B cell (primary cell): ENCODE measurements at regions not wholly inside any gene's neighbourhood (a gene's known extent, or its start where the extent isn't known, plus 50 kb on each side); places are given as distances from the start of the nearest gene placed in this dataset.

Experiments used
- ATAC-seq: fragments of 200-7000 bp; cut with Tn5 transposase; one replicate; pipeline ENCODE4 v1.10.0; 2021; ENCODE audit warnings: low read depth, mild to moderate bottlenecking, moderate number of reproducible peaks, moderate library complexity
- CTCF ChIA-PET: fragments of 350-600 bp; sonication (Branson Sonifier 250); formaldehyde crosslinking; loops from one replicate; lab custom pipeline; 2021; ENCODE audit warnings: antibody characterized with exemption, inconsistent platforms; lab: Charles Lee
- POLR2A ChIA-PET: fragments of 350-600 bp; sonication (Branson Sonifier 250); formaldehyde crosslinking; loops from one replicate; lab custom pipeline; 2021; ENCODE audit warnings: antibody characterized with exemption; lab: Charles Lee
- DNase-seq: peaks from one replicate; pipeline ENCODE4 v3.0.0; 2013
- H2AFZ ChIP-seq: 2 replicates; pipeline ENCODE4 v1.6.1; 2012; ENCODE audit warnings: mild to moderate bottlenecking, low read depth, low read length; ENCODE audit not compliant: insufficient read depth, poor library complexity, severe bottlenecking
- H3K27ac ChIP-seq, 2 donors: 1 replicate in 1 of 2; 2 replicates in 1 of 2; pipeline ENCODE4 v1.5.1; 2012 to 2013; ENCODE audit warnings: low read length in 2 of 2, mild to moderate bottlenecking in 2 of 2, moderate library complexity in 1 of 2
- H3K27me3 ChIP-seq, 4 experiments: fragments of 200-600 bp in 1 of 4; sonication (generic) in 1 of 4; replicated peaks in 1 of 4; 1 replicate in 2 of 4; 2 replicates in 2 of 4; pipeline versions ENCODE4 v1.6.1 to v1.7.0; 2013 to 2016; ENCODE audit warnings: low read length in 3 of 4, mild to moderate bottlenecking in 2 of 4, mixed read lengths in 1 of 4, moderate library complexity in 1 of 4; ENCODE audit not compliant: insufficient read depth in 4 of 4, control insufficient read depth in 3 of 4; ENCODE audit errors: control extremely low read depth in 1 of 4
- H3K36me3 ChIP-seq, 2 experiments: replicated peaks in 1 of 2; 1 replicate in 1 of 2; 2 replicates in 1 of 2; pipeline versions ENCODE4 v1.6.1 to v1.7.1; 2013; ENCODE audit warnings: low read length in 1 of 2; ENCODE audit not compliant: insufficient read depth in 2 of 2, control insufficient read depth in 1 of 2; ENCODE audit errors: control extremely low read depth in 1 of 2, extremely low read depth in 1 of 2
- H3K4me1 ChIP-seq, 2 donors: fragments of 200-600 bp in 1 of 2; sonication (generic) in 1 of 2; 1 replicate in 1 of 2; 2 replicates in 1 of 2; pipeline versions ENCODE4 v1.5.1 to v1.6.1; 2013 to 2017; ENCODE audit warnings: low read length in 2 of 2; ENCODE audit not compliant: control insufficient read depth in 2 of 2, insufficient read depth in 2 of 2
- H3K4me2 ChIP-seq: replicated peaks from 2 replicates; pipeline ENCODE3; 2012; ENCODE audit warnings: mild to moderate bottlenecking, low read depth, low read length; ENCODE audit not compliant: poor library complexity, severe bottlenecking
- H3K4me3 ChIP-seq, 5 experiments: fragments of 200-600 bp in 1 of 5; sonication (generic) in 1 of 5; 1 replicate in 3 of 5; 2 replicates in 2 of 5; pipeline versions ENCODE4 v1.5.1 to v1.7.0; 2011 to 2016; ENCODE audit warnings: low read length in 4 of 5, mild to moderate bottlenecking in 4 of 5, low read depth in 2 of 5, control low read depth in 1 of 5, moderate library complexity in 1 of 5; ENCODE audit not compliant: insufficient read depth in 1 of 5; ENCODE audit errors: control extremely low read depth in 1 of 5, extremely low read depth in 1 of 5
- H3K79me2 ChIP-seq: fragments of 200-600 bp; sonication (generic); one replicate; pipeline ENCODE4 v1.6.0; 2016; ENCODE audit warnings: low read length; ENCODE audit not compliant: control insufficient read depth, insufficient read depth
- H3K9ac ChIP-seq: fragments of 200-600 bp; sonication (generic); 2 replicates; pipeline ENCODE4 v1.6.1; 2017; ENCODE audit warnings: mild to moderate bottlenecking, low read length, moderate library complexity
- H3K9me3 ChIP-seq, 3 donors: one replicate each; pipeline versions ENCODE4 v1.6.1 to v1.7.1; 2013; ENCODE audit warnings: low read length in 2 of 3; ENCODE audit not compliant: control insufficient read depth in 2 of 3, insufficient read depth in 1 of 3; ENCODE audit errors: control extremely low read depth in 1 of 3
- H4K20me1 ChIP-seq: 2 replicates; pipeline ENCODE4 v1.6.0; 2012; ENCODE audit warnings: mild to moderate bottlenecking, low read length; ENCODE audit not compliant: insufficient read depth, control insufficient read depth, poor library complexity, severe bottlenecking
- H3K27ac Mint-ChIP-seq: one replicate; pipeline ENCODE4 v1.8.0; 2021; ENCODE audit warnings: mixed read lengths
- H3K27me3 Mint-ChIP-seq: one replicate; pipeline ENCODE4 v1.8.0; 2021; ENCODE audit warnings: mixed read lengths
- H3K4me1 Mint-ChIP-seq: one replicate; pipeline ENCODE4 v1.8.0; 2021; ENCODE audit warnings: mixed read lengths
- H3K4me3 Mint-ChIP-seq: one replicate; pipeline ENCODE4 v1.8.0; 2021; ENCODE audit warnings: mixed read lengths
- H3K9me3 Mint-ChIP-seq: one replicate; pipeline ENCODE4 v1.8.0; 2022; ENCODE audit warnings: mixed read lengths; ENCODE audit not compliant: insufficient read depth
- CTCF ChIP-seq: fragments of 200-600 bp; IDR thresholded peaks from one replicate; pipeline ENCODE4 v1.8.0; 2022; ENCODE audit warnings: antibody characterized with exemption, mild to moderate bottlenecking
- EZH2 ChIP-seq: IDR thresholded peaks from 2 replicates; pipeline ENCODE4 v1.6.1; 2012; ENCODE audit warnings: borderline replicate concordance, low read depth, mild to moderate bottlenecking, moderate library complexity, low read length; ENCODE audit not compliant: insufficient read depth, poor library complexity, severe bottlenecking
- WGBS: methylation state at CpG from one replicate; pipeline ENCODE4 v1.1.5; 2013; ENCODE audit warnings: missing lambda C conversion rate; ENCODE audit not compliant: insufficient coverage; 5-methylcytosine and 5-hydroxymethylcytosine counted together
- intact Hi-C: fragments of 100-400 bp; cut with micrococcal nuclease; formaldehyde crosslinking; loops from one replicate; pipeline ENCODE4 v1.10.0; 2022

- no peak for DNase-seq
- Histone ChIP-seq H3K79me2 (no peaks in the 10 kb centered on the region), H3K27me3 (no peaks in the 10 kb centered on the region), H3K4me1 (no peaks in the 10 kb centered on the region), H4K20me1 (no peaks in the 10 kb centered on the region), H3K36me3 (no peaks in the 10 kb centered on the region), H3K27ac (no peak overlapping the region), H3K4me3 (no peak overlapping the region), H3K9ac (no peak overlapping the region), H2AFZ (no peak overlapping the region), H3K9me3 (peaks cover 0 to 37% (median 10%) of the 10 kb centered on the region in 3 donors), H3K4me2 (no peak overlapping the region)
- H3K9me3 Mint-ChIP-seq, result peaks cover 6% of the 10 kb centered on the region
- H3K27me3 Mint-ChIP-seq, result peaks cover 2% of the 10 kb centered on the region
- ChIA-PET CTCF (no interaction called here), POLR2A (no interaction called here)
- no peaks in the 10 kb centered on the region for H3K4me1 Mint-ChIP-seq
- ATAC-seq, result no peak
- intact Hi-C loops, result no loop called here
- H3K4me3 Mint-ChIP-seq, result no peak overlapping the region
- H3K27ac Mint-ChIP-seq, result no peak overlapping the region
- 93% methylated on average over 5 of the region's 5 CpGs for WGBS
- no peak for TF ChIP-seq CTCF
- TF ChIP-seq EZH2, result no peak
Measured at GRCh38 chr14:101171650-101172049, 268.1 kb upstream of the RTL1 start.

GRCh38 chr14:101173698-101174521, 270.4 kb upstream of the RTL1 start:
- Histone ChIP-seq H3K27ac (no peak overlapping the region), H3K36me3 (no peaks in the 10 kb centered on the region), H3K27me3 (no peaks in the 10 kb centered on the region), H4K20me1 (no peaks in the 10 kb centered on the region), H3K4me1 (no peaks in the 10 kb centered on the region), H3K4me2 (no peak overlapping the region), H3K9ac (no peak overlapping the region), H3K9me3 (peaks cover 0 to 30% (median 0%) of the 10 kb centered on the region in 3 donors), H2AFZ (no peak overlapping the region), H3K79me2 (no peaks in the 10 kb centered on the region), H3K4me3 (no peak overlapping the region)
- DNase-seq (no peak), ATAC-seq (no peak)
- no peaks in the 10 kb centered on the region for H3K4me1 Mint-ChIP-seq
- no peak overlapping the region for H3K4me3 Mint-ChIP-seq
- no peaks in the 10 kb centered on the region for H3K27me3 Mint-ChIP-seq
- H3K27ac Mint-ChIP-seq, result no peak overlapping the region
- H3K9me3 Mint-ChIP-seq, result no peaks in the 10 kb centered on the region
- intact Hi-C loops, result no loop called here
- 45% methylated on average over 7 of the region's 9 CpGs for WGBS
- no peak for TF ChIP-seq CTCF
- no peak for TF ChIP-seq EZH2
- ChIA-PET CTCF (no interaction called here), POLR2A (no interaction called here)
